PC-9 (cell line): ENCODE measurements at regions not wholly inside any gene's neighbourhood (a gene's known extent, or its start where the extent isn't known, plus 50 kb on each side); places are given as distances from the start of the nearest gene placed in this dataset.

Experiments used
- EZH2 ChIP-seq: fragments of 200-600 bp; sonication (generic); IDR thresholded peaks from 2 replicates; pipeline ENCODE4 v1.8.0; 2017; ENCODE audit warnings: antibody characterized with exemption, low read depth
- TF ChIP-seq, protein P1 (sequence below): fragments of 200-600 bp; sonication (generic); conservative IDR thresholded peaks from 2 replicates; pipeline ENCODE4 v1.6.1; 2017; ENCODE audit warnings: mixed run types, antibody characterized with exemption, mild to moderate bottlenecking, moderate library complexity

DNA sequence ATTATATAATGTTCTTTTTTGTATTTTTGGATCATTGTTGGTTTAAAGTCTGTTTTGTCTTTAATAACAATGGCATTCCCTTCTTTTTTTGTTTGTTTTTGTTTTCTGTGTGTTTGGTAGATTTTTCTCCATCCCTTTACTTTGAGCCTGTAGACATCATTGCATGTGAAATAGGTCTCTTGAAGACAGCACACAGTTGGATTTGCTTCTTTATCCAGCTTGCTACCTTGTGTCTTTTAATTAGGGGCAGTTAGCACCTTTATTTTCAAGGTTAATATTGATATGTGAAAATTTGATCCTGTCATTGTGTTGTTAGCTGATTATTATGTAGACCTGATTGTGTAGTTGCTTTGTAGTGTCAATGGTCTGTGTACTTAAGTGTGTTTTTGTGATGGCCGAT is 235.7 kb downstream of the KCNJ3 start:
- TF ChIP-seq, protein P1, sequence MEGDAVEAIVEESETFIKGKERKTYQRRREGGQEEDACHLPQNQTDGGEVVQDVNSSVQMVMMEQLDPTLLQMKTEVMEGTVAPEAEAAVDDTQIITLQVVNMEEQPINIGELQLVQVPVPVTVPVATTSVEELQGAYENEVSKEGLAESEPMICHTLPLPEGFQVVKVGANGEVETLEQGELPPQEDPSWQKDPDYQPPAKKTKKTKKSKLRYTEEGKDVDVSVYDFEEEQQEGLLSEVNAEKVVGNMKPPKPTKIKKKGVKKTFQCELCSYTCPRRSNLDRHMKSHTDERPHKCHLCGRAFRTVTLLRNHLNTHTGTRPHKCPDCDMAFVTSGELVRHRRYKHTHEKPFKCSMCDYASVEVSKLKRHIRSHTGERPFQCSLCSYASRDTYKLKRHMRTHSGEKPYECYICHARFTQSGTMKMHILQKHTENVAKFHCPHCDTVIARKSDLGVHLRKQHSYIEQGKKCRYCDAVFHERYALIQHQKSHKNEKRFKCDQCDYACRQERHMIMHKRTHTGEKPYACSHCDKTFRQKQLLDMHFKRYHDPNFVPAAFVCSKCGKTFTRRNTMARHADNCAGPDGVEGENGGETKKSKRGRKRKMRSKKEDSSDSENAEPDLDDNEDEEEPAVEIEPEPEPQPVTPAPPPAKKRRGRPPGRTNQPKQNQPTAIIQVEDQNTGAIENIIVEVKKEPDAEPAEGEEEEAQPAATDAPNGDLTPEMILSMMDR, result no peak
- TF ChIP-seq EZH2, result no peak
